Prostate gland (tissue), 2 donors: ENCODE measurements at regions not wholly inside any gene's neighbourhood (a gene's known extent, or its start where the extent isn't known, plus 50 kb on each side); places are given as distances from the start of the nearest gene placed in this dataset.

Experiments used
- POLR2AphosphoS5 ChIP-seq: sonication (generic); formaldehyde crosslinking; IDR thresholded peaks from one replicate; pipeline ENCODE4 v1.6.1; 2017; ENCODE audit warnings: antibody characterized with exemption
- TF ChIP-seq, protein P1 (sequence below), 4 experiments: fragments of 200-600 bp in 2 of 4; fragments of 450-650 bp in 2 of 4; sonication (generic) in 2 of 4; IDR thresholded peaks; 1 replicate in 3 of 4; 2 replicates in 1 of 4; pipeline ENCODE4 v1.5.1; 2016 to 2019; ENCODE audit warnings: antibody characterized with exemption in 4 of 4, mild to moderate bottlenecking in 2 of 4, moderate library complexity in 2 of 4

DNA sequence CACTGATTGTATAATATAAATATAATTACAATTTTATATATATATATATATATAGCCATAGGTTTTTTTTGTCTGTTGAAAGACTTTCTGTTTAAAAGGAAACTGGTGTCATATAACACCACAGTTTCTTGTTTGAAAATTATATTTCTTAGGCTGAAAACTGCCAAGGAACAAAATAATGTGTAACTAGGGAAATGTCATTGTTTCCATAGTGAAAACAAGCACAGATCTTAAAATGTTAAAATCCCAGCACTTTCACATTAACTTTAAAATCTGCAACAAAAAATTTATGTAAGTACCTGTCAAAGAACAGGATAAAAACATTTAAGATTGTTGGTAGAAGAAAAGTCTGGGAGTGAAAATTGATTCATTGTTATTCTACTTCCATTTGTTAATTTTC, 104.2 kb downstream of the ATP6V1G3 start:
- TF ChIP-seq, protein P1, sequence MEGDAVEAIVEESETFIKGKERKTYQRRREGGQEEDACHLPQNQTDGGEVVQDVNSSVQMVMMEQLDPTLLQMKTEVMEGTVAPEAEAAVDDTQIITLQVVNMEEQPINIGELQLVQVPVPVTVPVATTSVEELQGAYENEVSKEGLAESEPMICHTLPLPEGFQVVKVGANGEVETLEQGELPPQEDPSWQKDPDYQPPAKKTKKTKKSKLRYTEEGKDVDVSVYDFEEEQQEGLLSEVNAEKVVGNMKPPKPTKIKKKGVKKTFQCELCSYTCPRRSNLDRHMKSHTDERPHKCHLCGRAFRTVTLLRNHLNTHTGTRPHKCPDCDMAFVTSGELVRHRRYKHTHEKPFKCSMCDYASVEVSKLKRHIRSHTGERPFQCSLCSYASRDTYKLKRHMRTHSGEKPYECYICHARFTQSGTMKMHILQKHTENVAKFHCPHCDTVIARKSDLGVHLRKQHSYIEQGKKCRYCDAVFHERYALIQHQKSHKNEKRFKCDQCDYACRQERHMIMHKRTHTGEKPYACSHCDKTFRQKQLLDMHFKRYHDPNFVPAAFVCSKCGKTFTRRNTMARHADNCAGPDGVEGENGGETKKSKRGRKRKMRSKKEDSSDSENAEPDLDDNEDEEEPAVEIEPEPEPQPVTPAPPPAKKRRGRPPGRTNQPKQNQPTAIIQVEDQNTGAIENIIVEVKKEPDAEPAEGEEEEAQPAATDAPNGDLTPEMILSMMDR (IDR thresholded peaks at IDR 0.05) = no peak
- TF ChIP-seq POLR2AphosphoS5 = no peak
